Stimulated activated CD4-positive, alpha-beta T cell treated with anti-CD3 and anti-CD28 coated beads, TNF-alpha, amount 100 ng/mL, for 48 hours (primary cell): ENCODE measurements at regions not wholly inside any gene's neighbourhood (a gene's known extent, or its start where the extent isn't known, plus 50 kb on each side); places are given as distances from the start of the nearest gene placed in this dataset.
"Not testable (repeated sequence)": the region's sequence is repeated elsewhere in the genome, so short reads cannot be mapped to it uniquely, and the experiment has no call there.

Source experiments
- DNase-seq, 3 donors: peaks; one replicate each; pipeline ENCODE4 v3.0.0-alpha.2; 2020; ENCODE audit warnings: low read depth in 3 of 3

DNA sequence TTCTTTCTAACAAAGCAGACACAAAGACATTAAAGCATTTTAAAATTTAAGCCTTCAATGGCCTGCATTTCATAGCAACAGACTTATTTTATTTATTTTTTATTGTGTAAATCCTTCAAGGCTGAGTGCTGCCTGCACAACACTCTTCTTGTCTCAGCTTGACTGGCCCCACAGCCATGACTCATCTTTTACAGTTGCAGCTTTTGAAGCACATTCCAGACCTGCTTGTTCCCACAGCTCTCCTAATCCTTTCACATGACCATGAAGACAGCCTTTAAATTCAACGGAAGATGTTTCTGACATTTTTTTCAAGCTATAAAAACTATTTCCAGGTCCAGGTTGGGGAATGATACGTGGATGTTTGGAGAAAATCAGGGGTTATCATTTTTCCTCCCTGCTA is 276.9 kb upstream of the TACR3 start:
- no peak for DNase-seq

DNA sequence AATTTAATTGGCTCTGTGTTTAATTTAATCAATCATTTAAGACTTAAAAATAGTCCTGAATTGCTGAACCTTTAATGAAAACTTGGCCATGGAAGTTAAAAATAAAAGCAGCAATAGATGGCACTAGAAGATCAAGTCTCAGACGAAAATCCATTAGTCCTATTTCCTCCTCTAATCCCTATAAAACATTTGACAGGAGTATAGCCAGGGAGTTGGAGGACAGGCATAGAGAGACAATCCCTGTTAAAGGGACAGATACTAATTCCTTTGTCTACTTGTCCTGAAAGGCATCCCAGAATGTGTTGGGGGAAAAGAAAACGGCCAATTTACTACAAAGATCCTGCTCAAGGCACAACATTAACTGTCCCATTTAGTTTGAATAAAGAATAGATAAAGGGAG is 276.3 kb upstream of the TACR3 start:
- no peak for DNase-seq

- no peak for DNase-seq
These were observed 274.3 kb upstream of the TACR3 start for GRCh38 chr4:103994059-103994458.

- no peak for DNase-seq
These were observed 262.7 kb upstream of the TACR3 start for GRCh38 chr4:103982454-103982853.

GRCh38 chr4:103948244-103949018 is 228.6 kb upstream of the TACR3 start:
- DNase-seq: no peak

GRCh38 chr4:103947617-103948016 is 227.8 kb upstream of the TACR3 start:
- no peak for DNase-seq

- DNase-seq: not testable (repeated sequence)
These were observed 227.0 kb upstream of the TACR3 start for GRCh38 chr4:103946621-103947268.

- no peak for DNase-seq
These were observed 218.7 kb upstream of the TACR3 start for GRCh38 chr4:103938488-103938887.

GRCh38 chr4:103936653-103937145 is 216.9 kb upstream of the TACR3 start:
- no peak for DNase-seq

DNA sequence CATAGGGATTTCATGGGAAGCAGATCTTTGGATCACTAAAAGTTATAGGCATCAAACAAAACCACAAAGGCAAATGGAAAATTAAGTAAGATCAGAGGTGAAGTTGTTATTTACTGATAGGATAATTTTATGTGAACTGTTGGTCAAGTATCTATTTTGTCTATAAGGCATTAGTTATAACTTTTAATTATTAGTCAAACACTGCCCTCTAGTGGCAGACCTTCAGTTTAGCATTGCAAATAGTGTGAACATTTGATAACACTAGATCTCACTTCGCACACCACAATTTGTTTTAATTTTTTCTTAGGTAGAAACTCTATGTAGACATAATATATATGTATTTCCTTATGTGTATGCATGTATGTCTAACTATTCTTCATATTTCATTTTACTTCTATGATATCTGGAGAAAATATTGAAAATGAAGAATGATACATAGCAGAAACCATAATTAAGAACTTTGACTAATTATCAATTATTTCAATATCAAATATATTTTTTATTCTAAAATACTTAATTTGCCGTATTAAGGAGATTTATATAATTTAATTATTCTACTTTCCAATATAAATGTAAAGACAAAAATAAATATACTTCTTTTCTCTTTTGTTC is 214.5 kb upstream of the TACR3 start:
- peak in 1 of 3 donors; percentile 3 for DNase-seq

- DNase-seq: no peak
These were observed 208.6 kb upstream of the TACR3 start for GRCh38 chr4:103928370-103928769.

DNA sequence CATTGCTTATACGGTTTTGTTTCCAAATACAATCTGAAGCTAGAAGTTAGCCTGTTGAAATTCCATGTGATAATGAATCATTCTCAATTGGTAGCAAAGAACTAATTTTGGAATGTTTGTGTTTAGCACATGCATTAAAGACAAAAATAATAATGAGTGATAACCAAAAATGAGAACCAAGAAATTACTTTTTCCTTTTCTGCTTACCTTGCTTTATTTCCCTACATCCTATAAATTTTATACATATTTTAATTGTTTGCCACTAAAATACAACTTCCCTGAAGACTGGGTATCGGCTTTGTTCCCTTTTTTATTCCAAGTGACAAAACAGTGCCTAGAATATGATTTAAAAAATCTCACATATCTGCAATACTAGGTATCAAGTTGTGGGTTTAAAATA is 203.8 kb upstream of the TACR3 start:
- no peak for DNase-seq

DNA sequence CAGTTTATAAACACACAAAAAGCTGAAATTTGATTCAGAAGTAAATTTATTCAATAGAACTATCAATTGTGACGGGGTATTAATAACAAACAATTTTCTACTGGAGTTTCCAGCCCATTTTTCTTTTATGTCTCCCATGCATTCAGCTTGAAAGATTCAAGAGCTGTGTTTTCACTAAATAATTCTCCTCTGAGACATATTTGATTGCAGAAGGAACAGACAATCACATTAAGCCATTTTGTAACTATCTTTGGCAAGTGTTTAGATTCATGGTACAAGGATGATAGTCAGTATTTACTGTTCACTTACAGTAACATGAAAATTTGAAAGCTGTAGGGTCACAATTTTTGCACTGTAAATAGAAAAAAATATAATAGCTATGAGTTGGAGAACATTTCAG is 198.4 kb upstream of the TACR3 start:
- no peak for DNase-seq

DNA sequence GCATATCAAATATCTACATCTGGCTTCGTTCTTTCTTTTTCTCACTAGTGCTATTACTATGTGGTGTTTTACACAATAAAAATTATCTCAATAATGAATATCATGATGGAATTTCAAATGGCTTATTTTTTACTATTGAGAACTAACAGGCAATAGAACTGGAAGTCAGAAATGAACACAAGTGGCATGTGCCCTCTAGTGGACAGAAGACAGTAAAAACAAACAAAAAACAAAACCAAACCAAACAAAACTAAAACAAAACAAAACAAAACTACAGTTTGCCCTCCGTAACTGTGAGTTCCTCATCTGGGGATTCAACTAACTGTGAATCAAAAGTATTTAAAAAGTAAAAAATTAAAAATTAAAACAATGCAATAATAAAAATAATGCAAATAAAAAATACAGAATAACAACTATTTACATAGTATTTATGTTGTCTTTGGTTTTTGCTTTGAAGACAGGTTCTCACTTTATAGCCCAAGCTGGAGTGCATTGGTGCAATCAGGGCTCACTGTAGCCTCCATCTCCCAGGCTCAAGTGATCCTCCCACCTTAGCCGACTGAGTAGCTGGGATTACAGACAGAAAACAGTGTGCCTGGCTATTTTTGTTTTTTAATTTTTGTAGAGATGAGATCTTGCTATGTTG is 195.6 kb upstream of the TACR3 start:
- DNase-seq: no peak

DNA sequence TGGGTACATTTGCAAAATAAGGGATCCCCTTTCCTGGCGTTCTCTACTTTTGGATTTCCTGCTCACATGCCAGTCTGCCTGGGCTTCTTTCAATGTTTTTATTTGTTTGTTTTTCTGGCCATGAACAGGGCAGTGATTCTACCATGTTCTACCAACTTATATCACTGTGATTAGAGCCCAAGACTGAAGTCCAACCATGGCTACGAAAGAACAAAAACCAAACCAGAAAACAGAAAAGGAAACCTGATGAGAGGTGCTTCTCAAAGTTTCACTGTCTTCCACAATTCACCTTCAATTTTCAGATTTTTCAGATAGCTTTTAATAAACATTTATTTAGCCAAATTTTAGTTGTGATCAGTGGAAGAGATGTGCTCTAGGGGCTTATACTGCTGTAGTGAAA is 187.6 kb upstream of the TACR3 start:
- no peak for DNase-seq

DNA sequence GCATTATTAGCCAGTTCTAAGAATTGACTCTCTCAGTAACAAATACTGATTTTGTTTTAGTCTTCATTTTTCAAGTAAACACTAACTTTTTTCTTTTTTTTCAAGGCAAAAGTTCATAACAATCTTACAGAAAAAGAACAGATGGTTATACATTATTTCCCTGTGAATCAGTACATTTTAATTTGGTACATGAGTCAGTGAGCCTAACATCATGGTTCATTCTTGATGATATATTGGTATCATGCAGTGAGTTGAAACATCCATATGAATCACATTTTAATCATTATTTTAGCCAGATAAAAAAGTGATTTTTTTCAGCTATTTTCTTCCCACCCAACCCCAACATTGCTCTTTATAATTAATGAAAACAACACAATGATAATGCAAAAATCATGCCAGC is 184.3 kb upstream of the TACR3 start:
- DNase-seq: no peak

DNA sequence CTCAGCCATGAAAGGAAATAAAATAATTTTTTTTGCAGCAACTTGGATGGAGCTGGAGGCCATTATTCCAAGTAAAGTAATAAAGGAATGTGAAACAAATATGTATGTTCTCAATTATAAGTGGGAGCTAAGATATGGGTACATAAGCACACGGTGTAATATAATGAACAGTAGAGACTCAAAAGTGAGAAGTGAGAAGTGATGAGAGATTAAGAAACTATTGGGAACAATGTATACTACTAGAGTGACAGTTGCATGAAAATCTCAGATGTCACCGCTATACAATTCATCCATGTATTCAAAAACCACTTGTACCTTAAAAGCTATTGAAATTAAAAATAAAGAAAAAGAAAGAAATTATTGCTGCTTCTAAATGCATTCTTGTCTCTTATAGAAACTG is 182.9 kb upstream of the TACR3 start:
- DNase-seq: no peak

- DNase-seq: no peak
These were observed 176.2 kb upstream of the TACR3 start for GRCh38 chr4:103895876-103896465.

DNA sequence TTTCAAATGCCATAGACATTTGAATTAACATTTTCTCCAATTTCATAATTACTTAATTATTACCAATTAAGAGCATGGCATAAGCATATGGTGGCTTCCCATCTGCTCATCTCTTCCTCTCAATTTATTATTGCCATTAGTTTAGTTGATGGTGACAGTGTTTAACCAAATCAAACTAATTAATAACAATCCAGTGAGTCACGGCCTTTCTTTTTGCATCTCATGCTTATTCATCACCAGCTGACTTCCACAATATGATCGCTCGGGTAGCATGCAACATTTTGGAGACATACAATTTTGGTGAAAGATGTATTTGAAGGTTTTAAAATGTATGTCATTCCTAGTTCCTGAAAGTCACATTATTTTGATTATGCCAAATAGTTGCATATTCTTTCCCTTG is 172.8 kb upstream of the TACR3 start:
- DNase-seq: no peak

DNA sequence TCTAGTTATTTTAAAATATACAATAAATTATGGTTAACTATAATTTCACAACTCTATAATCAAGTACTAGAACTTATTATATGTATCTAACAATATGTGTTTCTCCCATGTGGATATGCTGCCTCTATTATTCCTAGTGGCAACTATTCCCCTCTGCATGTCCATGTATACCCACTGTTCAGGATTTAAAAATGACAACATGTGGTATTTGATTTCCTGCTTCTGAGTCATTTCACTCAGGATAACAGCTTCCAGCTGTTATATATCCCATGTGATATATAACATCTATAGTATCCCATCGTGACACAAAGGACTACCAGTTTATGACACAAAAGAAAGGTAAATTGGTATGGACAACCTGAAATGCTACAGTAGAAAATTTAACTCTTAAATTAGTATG is 167.4 kb upstream of the TACR3 start:
- DNase-seq: no peak

DNA sequence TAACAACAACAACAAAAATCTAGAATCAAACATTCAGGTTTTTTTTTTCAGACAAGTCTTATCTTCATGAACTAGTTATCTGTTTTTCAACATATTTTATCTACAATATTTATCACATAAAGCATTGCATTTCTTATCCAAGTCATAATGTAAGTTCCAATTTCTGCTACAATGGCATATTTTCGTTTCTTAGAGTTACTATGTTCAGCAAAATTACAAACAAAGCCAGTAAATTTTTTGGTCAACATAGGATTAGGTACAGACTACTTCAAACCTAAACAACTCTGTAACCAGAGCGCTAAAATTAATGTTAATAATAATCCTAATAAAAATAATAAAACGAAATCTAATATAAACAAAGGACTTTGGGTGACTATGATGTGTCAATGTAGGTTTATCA is 165.4 kb upstream of the TACR3 start:
- no peak for DNase-seq

- no peak for DNase-seq
These were observed 147.5 kb upstream of the TACR3 start for GRCh38 chr4:103867311-103867710.
